Keratinocyte (primary cell): ENCODE measurements at regions not wholly inside any gene's neighbourhood (a gene's known extent, or its start where the extent isn't known, plus 50 kb on each side); places are given as distances from the start of the nearest gene placed in this dataset.

Experiments
- CTCF ChIP-seq, 3 experiments: IDR thresholded peaks in 1 of 3; conservative IDR thresholded peaks in 1 of 3; optimal IDR thresholded peaks in 1 of 3; 2 replicates in 2 of 3; 3 replicates in 1 of 3; pipeline versions ENCODE3 to v1.5.1; 2011; ENCODE audit warnings: low read length in 3 of 3, mild to moderate bottlenecking in 3 of 3, moderate library complexity in 2 of 3, control low read depth in 1 of 3, inconsistent platforms in 1 of 3; ENCODE audit not compliant: insufficient read depth in 2 of 3; ENCODE audit errors: extremely low read depth in 1 of 3
- EZH2 ChIP-seq: IDR thresholded peaks from one replicate; pipeline ENCODE4 v1.6.1; 2012; ENCODE audit warnings: inconsistent platforms, mild to moderate bottlenecking, low read length, moderate library complexity

GRCh38 chr7:97620495-97620894 is 111.4 kb upstream of the TAC1 start:
- TF ChIP-seq CTCF (optimal IDR thresholded peaks at IDR 0.05 in 1 of 3, IDR thresholded peaks at IDR 0.05 in 1 of 3, conservative IDR thresholded peaks at IDR 0.05 in 1 of 3; ENCODE audit: extremely low read depth in 1 of 3, insufficient read depth in 2 of 3, low read length in 3 of 3), result no peak
- no peak for TF ChIP-seq EZH2
